Astrocyte (in vitro differentiated cells and primary cell): ENCODE measurements at regions not wholly inside any gene's neighbourhood (a gene's known extent, or its start where the extent isn't known, plus 50 kb on each side); places are given as distances from the start of the nearest gene placed in this dataset.

Experiments used
- EZH2 ChIP-seq: IDR thresholded peaks from 2 replicates; pipeline ENCODE4 v1.6.1; 2012; ENCODE audit warnings: mild to moderate bottlenecking, low read length, inconsistent platforms; ENCODE audit not compliant: insufficient read depth
- TF ChIP-seq, protein P1 (sequence below): IDR thresholded peaks from 2 replicates; pipeline ENCODE4 v1.5.1; 2011; ENCODE audit warnings: low read depth, mild to moderate bottlenecking, inconsistent platforms, low read length, moderate library complexity; ENCODE audit not compliant: insufficient read depth

DNA sequence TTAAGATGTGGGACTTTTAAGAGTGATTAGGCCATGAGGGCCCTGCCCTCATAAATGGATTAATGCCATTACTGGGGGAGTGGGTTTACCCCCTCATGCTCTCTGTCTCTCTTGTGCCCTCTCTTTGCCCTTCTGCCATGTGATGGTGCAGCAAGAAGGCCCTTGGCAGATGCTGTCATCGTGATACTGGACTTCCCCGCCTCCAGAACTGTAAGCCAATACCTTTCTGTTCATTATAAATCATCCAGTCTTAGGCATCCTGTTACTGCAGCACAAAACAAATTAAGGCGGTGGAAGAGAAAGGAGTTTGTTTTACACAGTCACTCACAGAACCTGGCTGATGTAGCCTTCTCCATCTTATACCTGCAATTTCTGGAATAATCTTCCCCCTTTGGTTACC, 360.3 kb upstream of the TBL1XR1 start:
- TF ChIP-seq, protein P1, sequence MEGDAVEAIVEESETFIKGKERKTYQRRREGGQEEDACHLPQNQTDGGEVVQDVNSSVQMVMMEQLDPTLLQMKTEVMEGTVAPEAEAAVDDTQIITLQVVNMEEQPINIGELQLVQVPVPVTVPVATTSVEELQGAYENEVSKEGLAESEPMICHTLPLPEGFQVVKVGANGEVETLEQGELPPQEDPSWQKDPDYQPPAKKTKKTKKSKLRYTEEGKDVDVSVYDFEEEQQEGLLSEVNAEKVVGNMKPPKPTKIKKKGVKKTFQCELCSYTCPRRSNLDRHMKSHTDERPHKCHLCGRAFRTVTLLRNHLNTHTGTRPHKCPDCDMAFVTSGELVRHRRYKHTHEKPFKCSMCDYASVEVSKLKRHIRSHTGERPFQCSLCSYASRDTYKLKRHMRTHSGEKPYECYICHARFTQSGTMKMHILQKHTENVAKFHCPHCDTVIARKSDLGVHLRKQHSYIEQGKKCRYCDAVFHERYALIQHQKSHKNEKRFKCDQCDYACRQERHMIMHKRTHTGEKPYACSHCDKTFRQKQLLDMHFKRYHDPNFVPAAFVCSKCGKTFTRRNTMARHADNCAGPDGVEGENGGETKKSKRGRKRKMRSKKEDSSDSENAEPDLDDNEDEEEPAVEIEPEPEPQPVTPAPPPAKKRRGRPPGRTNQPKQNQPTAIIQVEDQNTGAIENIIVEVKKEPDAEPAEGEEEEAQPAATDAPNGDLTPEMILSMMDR: no peak
- TF ChIP-seq EZH2: no peak
